BJ (cell line): ENCODE measurements at regions not wholly inside any gene's neighbourhood (a gene's known extent, or its start where the extent isn't known, plus 50 kb on each side); places are given as distances from the start of the nearest gene placed in this dataset.

Source experiments
- CTCF ChIA-PET: fragments of 350-600 bp; formaldehyde crosslinking; extraction: SDS; loops from one replicate; lab custom pipeline; 2021; ENCODE audit warnings: antibody characterized with exemption, inconsistent platforms; lab: Yijun Ruan, JAX
- POLR2A ChIA-PET: fragments of 300-600 bp; sonication (Branson Sonifier 250); formaldehyde crosslinking; extraction: SDS; loops from one replicate; lab custom pipeline; 2021; ENCODE audit warnings: antibody characterized with exemption; lab: Charles Lee
- DNase-seq: peaks from one replicate; pipeline ENCODE4 v3.0.0-alpha.2; 2011; ENCODE audit warnings: low read depth
- H3K27me3 ChIP-seq: 2 replicates; pipeline ENCODE4 v1.6.0; 2011; ENCODE audit warnings: low read length; ENCODE audit not compliant: control insufficient read depth, insufficient read depth
- H3K36me3 ChIP-seq: 2 replicates; pipeline ENCODE4 v1.5.1; 2011; ENCODE audit warnings: low read length; ENCODE audit not compliant: control insufficient read depth, insufficient read depth
- H3K4me3 ChIP-seq: 2 replicates; pipeline ENCODE4 v1.5.1; 2011; ENCODE audit warnings: low read depth, mild to moderate bottlenecking, control low read depth, low read length
- TF ChIP-seq, protein P1 (sequence below): IDR thresholded peaks from 2 replicates; pipeline ENCODE4 v1.5.1; 2011; ENCODE audit warnings: low read depth, mild to moderate bottlenecking, control low read depth, inconsistent platforms, low read length, moderate library complexity; ENCODE audit not compliant: insufficient read depth

DNA sequence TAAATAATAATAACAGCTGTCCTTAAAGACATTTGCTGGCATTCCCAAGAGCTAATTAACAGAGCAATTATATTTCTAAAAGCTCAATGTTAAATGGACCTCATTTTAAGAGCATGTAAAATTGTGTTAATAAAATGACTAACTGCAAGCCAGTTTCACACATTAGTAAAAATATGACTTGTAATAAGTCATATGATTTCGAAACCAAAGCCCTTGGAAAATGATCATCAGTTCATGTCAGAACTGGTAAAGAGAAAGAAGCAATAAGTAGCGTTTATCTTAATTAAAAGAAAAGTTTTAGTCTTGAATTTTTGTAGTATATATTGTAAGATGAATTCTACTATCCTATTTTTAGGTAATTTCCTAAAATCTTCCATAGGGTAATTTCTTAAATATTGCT is 310.7 kb downstream of the CNTN3 start:
- CTCF ChIA-PET, result interaction anchor here (1.3 kb wide), 1 partner anchor 9 kb away, joined by 4 read pairs; no protein-coding TSS in a partner anchor
- H3K27me3 ChIP-seq, result no peaks in the 10 kb centered on the region
- TF ChIP-seq, protein P1, sequence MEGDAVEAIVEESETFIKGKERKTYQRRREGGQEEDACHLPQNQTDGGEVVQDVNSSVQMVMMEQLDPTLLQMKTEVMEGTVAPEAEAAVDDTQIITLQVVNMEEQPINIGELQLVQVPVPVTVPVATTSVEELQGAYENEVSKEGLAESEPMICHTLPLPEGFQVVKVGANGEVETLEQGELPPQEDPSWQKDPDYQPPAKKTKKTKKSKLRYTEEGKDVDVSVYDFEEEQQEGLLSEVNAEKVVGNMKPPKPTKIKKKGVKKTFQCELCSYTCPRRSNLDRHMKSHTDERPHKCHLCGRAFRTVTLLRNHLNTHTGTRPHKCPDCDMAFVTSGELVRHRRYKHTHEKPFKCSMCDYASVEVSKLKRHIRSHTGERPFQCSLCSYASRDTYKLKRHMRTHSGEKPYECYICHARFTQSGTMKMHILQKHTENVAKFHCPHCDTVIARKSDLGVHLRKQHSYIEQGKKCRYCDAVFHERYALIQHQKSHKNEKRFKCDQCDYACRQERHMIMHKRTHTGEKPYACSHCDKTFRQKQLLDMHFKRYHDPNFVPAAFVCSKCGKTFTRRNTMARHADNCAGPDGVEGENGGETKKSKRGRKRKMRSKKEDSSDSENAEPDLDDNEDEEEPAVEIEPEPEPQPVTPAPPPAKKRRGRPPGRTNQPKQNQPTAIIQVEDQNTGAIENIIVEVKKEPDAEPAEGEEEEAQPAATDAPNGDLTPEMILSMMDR, result no peak
- no peak for DNase-seq
- POLR2A ChIA-PET, result no interaction called here
- no peaks in the 10 kb centered on the region; the same call in 1 of the 2 replicates for H3K36me3 ChIP-seq
- H3K4me3 ChIP-seq, result no peak overlapping the region

DNA sequence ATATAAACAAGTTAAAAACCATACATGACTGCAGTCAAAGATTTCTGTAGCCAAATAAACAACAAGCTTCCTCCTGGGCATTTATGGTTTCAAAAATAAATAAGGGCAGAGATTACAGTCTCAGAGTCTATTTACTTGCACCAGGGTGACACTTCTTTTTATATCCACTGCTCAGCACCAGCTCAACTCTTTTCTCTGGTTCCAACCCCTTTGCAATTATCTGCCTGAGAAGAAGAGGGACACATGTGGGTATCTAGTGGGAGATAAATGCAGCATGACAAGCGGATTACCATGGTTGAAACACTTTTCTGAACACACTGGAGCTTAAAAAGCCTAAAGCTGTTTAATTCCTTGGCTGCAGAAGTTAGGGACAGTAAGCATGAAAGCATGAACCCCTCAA is 311.5 kb downstream of the CNTN3 start:
- H3K27me3 ChIP-seq, result no peaks in the 10 kb centered on the region
- CTCF ChIA-PET, result interaction anchor here (1.3 kb wide), 1 partner anchor 10 kb away, joined by 4 read pairs; no protein-coding TSS in a partner anchor
- H3K4me3 ChIP-seq, result no peak overlapping the region
- no peaks in the 10 kb centered on the region; the same call in 1 of the 2 replicates for H3K36me3 ChIP-seq
- POLR2A ChIA-PET, result no interaction called here
- TF ChIP-seq, protein P1, result no peak
- no peak for DNase-seq

DNA sequence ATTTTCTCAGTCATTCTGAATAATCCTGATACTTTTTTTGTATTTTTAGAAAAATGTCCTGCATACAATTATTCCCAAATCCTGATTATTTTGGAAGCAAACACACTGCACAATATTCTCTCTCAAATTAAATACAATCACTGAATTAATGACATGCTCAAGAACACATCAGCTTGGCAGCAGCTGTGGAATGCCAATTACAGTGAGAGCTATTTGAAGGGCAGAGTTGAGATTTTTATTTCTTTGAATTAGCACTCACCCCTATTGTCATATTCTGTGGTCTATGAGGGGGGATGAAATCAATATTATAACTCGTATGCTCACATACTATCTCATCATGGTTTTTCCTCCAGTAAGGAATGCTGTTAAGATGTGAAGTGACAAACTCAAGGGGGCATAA is 312.2 kb downstream of the CNTN3 start:
- TF ChIP-seq, protein P1, result no peak
- ChIA-PET POLR2A (no interaction called here), CTCF (no interaction called here)
- Histone ChIP-seq H3K27me3 (no peaks in the 10 kb centered on the region), H3K36me3 (no peaks in the 10 kb centered on the region; the same call in 1 of the 2 replicates), H3K4me3 (no peak overlapping the region)
- no peak for DNase-seq

DNA sequence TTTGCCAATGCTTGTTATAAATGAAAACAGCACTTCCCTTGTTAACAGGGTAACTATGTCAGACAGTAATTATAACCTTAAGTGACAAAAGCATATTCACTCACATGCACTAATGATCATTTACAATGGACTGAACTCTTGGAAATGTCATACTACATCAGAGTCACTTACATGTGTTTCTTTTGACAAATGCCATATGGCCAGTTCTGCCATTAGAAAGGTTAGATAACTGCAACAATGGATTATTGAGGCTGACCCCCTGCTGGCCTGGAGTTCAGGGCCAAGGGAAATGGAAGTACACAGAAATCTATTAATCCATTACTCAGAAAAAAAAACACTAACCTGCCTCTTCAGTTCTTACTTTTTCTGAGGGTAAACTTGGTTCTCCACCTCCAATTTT is 313.4 kb downstream of the CNTN3 start:
- POLR2A ChIA-PET, result no interaction called here
- CTCF ChIA-PET, result interaction anchor here (1.2 kb wide), 1 partner anchor 11 kb away, joined by 3 read pairs; no protein-coding TSS in a partner anchor

DNA sequence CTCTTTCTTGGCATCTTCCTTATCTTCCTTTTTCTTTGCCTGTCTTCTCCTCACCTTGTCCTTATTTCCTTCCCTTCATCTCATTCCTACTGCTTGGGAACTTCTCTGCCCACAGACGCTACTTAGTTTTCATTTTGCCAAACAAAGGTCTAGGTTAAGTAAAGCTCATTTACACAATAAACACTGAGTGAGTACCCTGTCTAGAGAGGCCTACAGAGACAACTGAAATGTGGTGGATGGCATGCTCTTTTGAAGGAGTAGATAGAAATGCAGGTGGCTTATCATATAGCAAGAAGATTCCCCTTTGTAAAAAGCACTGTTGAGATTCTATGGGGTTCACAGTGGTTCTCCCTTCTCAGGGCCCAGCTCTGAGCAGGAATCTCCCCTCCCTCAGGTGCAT is 319.0 kb downstream of the CNTN3 start:
- CTCF ChIA-PET, result no interaction called here
- TF ChIP-seq, protein P1, result no peak
- no peak for DNase-seq
- H3K36me3 ChIP-seq, result no peaks in the 10 kb centered on the region
- H3K4me3 ChIP-seq, result no peak overlapping the region
- POLR2A ChIA-PET, result no interaction called here
- no peaks in the 10 kb centered on the region for H3K27me3 ChIP-seq

More for the DNA sequence above, 313.4 kb downstream of the CNTN3 start:
- H3K27me3 ChIP-seq, result no peaks in the 10 kb centered on the region
- TF ChIP-seq, protein P1, result no peak
- H3K4me3 ChIP-seq, result no peak overlapping the region
- DNase-seq, result no peak
- H3K36me3 ChIP-seq, result no peaks in the 10 kb centered on the region; the same call in 1 of the 2 replicates
